Gastroesophageal sphincter (tissue), 4 donors: ENCODE measurements at regions not wholly inside any gene's neighbourhood (a gene's known extent, or its start where the extent isn't known, plus 50 kb on each side); places are given as distances from the start of the nearest gene placed in this dataset.
A peak's percentile ranks its signal among the peaks of the same experiment; 100 is the strongest.
"Not testable (repeated sequence)": the region's sequence is repeated elsewhere in the genome, so short reads cannot be mapped to it uniquely, and the experiment has no call there.

Source experiments
- ATAC-seq: fragments of 150-250 bp; one replicate; pipeline ENCODE4 v1.9.1; 2016; ENCODE audit warnings: mild to moderate bottlenecking, moderate library complexity
- H3K27ac ChIP-seq, 4 donors: fragments of 200-600 bp; sonication (generic) in 3 of 4; 1 replicate in 3 of 4; 2 replicates in 1 of 4; pipeline ENCODE4 v1.5.1; 2016 to 2019
- H3K27me3 ChIP-seq: fragments of 200-600 bp; sonication (generic); one replicate; pipeline ENCODE4 v1.5.1; 2019
- H3K36me3 ChIP-seq, 2 donors: fragments of 200-600 bp; sonication (generic); one replicate each; pipeline ENCODE4 v1.5.1; 2019; ENCODE audit warnings: control low read depth in 1 of 2
- H3K4me1 ChIP-seq, 3 donors: fragments of 200-600 bp; sonication (generic); 1 replicate in 2 of 3; 2 replicates in 1 of 3; pipeline ENCODE4 v1.5.1; 2016 to 2019; ENCODE audit warnings: control low read depth in 2 of 3
- H3K4me3 ChIP-seq, 2 donors: fragments of 200-600 bp; sonication (generic); one replicate each; pipeline ENCODE4 v1.5.1; 2019; ENCODE audit warnings: mild to moderate bottlenecking in 1 of 2, moderate library complexity in 1 of 2
- H3K9me3 ChIP-seq, 3 donors: fragments of 200-600 bp; sonication (generic); one replicate each; pipeline ENCODE4 v1.5.1; 2017 to 2019; ENCODE audit warnings: control low read depth in 2 of 3
- EP300 ChIP-seq: sonication (generic); formaldehyde crosslinking; IDR thresholded peaks from one replicate; pipeline ENCODE4 v1.6.1; 2017; ENCODE audit warnings: antibody characterized with exemption, mild to moderate bottlenecking
- POLR2A ChIP-seq, 2 donors: fragments of 450-650 bp; IDR thresholded peaks; one replicate each; pipeline ENCODE4 v1.6.1; 2017; ENCODE audit warnings: antibody characterized with exemption in 2 of 2, mild to moderate bottlenecking in 2 of 2, moderate library complexity in 1 of 2
- POLR2AphosphoS5 ChIP-seq: sonication (generic); formaldehyde crosslinking; IDR thresholded peaks from one replicate; pipeline ENCODE4 v1.6.1; 2017; ENCODE audit warnings: antibody characterized with exemption
- WGBS, 2 donors: methylation state at CpG; one replicate each; pipeline ENCODE4 v1.1.5; 2018; ENCODE audit warnings: low coverage in 1 of 2; 5-methylcytosine and 5-hydroxymethylcytosine counted together
- TF ChIP-seq, protein P1 (sequence below), 4 experiments: fragments of 200-600 bp in 2 of 4; fragments of 450-650 bp in 2 of 4; sonication (generic) in 1 of 4; IDR thresholded peaks; one replicate each; pipeline ENCODE4 v1.5.1; 2017 to 2019; ENCODE audit warnings: antibody characterized with exemption in 4 of 4, mild to moderate bottlenecking in 2 of 4, moderate library complexity in 2 of 4

DNA sequence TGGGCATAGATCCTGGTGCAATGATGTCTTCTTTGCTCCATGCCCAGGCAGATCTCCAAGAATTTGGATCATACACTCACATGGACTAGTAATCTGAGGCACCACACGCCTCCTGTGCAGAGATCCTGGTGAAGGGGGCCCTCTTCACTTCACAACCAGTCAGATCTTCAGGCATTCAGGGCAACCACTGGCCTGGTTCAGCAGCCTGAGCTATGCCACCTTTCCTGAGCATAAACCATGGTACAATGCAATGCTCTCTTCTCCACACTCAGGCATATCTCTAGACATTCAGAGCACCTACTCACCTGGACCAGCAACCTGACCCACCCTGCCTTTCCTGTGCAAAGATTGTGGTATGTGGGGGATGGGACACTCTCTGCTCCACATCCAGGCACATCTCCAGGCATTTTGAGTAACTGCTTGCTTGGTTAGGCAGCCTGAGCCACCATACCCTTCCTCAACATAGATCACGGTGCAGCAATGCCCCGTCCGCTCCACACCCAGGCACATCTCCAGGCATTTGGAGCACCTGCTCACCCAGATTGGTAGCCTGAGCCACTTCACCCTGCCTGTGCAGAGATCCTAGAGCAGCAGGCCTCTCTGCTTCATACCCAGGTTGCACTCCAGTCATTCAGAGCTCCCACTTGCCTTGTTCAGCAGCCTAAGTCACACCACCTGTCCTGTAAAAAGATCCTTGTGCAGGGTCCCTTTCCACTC, 532.2 kb upstream of the STEAP1 start:
- H3K27ac ChIP-seq, result no peak overlapping the region
- TF ChIP-seq EP300, result no peak
- TF ChIP-seq POLR2AphosphoS5, result no peak
- TF ChIP-seq, protein P1, sequence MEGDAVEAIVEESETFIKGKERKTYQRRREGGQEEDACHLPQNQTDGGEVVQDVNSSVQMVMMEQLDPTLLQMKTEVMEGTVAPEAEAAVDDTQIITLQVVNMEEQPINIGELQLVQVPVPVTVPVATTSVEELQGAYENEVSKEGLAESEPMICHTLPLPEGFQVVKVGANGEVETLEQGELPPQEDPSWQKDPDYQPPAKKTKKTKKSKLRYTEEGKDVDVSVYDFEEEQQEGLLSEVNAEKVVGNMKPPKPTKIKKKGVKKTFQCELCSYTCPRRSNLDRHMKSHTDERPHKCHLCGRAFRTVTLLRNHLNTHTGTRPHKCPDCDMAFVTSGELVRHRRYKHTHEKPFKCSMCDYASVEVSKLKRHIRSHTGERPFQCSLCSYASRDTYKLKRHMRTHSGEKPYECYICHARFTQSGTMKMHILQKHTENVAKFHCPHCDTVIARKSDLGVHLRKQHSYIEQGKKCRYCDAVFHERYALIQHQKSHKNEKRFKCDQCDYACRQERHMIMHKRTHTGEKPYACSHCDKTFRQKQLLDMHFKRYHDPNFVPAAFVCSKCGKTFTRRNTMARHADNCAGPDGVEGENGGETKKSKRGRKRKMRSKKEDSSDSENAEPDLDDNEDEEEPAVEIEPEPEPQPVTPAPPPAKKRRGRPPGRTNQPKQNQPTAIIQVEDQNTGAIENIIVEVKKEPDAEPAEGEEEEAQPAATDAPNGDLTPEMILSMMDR (IDR thresholded peaks at IDR 0.05), result no peak
- TF ChIP-seq POLR2A (IDR thresholded peaks at IDR 0.05), result no peak
- H3K4me1 ChIP-seq, result no peaks in the 10 kb centered on the region
- no peaks in the 10 kb centered on the region for H3K27me3 ChIP-seq
- peak; percentile 25 for ATAC-seq
- H3K9me3 ChIP-seq, result no peaks in the 10 kb centered on the region
- no CpG with 5 or more reads among the region's 4 CpGs for WGBS, 2 donors
- H3K4me3 ChIP-seq, result no peak overlapping the region
- H3K36me3 ChIP-seq, result no peaks in the 10 kb centered on the region

DNA sequence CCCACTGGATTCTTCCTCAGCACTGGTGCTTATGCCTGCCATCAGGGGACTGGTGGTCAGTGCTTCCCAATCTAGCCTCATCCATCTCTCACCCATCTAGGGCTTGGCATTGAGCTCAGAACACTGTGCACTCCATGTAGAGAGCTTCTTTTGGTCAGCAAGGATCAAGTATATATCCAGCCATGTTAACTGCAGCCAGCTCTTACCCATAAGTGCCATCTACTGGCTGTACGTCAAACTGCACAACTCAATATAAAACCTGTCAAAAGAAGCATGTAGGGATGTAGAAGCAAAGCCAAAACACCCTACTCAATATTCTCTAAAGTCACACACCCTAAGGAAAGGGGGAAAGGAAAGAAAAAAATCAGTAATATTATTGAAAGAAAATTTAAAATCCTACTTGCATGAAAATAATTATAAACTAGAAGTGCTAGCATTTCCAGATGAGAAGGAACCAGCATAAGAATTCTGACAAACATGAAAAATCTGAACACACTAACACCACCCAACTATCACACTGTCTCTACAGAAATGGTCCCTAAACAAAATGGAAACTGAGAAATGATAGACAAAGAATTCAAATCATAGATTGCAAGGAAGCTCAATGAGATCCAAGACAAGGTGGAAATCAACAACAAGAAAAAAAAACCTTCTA, 531.1 kb upstream of the STEAP1 start:
- Histone ChIP-seq H3K9me3 (no peaks in the 10 kb centered on the region), H3K4me1 (no peaks in the 10 kb centered on the region), H3K27ac (no peak overlapping the region), H3K27me3 (no peaks in the 10 kb centered on the region), H3K36me3 (no peaks in the 10 kb centered on the region), H3K4me3 (no peak overlapping the region)
- TF ChIP-seq, protein P1 (IDR thresholded peaks at IDR 0.05), result peak in 3 of 4 experiments; percentile 40 to 45 (median 42)
- TF ChIP-seq POLR2A (IDR thresholded peaks at IDR 0.05), result no peak
- no peak for ATAC-seq
- whole genome bisulfite sequencing, 2 donors, result 0% methylated on average over 1 of the region's 1 CpG; no CpG with 5 or more reads in 1 of the 2 donors

DNA sequence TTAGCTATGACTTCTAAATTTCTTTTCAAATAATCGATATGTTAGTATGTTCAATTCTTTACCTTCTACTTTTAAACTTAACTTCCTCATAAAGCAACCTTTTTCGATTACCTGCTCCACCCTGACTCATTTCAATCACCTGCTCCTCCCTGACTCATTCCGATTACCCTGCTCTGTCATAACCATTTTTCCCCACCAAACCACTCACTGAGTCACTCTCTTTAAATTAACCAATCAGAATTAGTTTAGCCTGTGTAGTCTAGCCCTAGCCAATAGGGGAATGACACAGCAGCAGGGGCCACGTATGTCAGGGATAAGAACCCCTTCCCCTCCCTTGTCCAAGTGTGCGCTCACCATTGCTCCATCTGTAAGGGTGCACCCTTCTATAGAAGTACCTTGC, 530.1 kb upstream of the STEAP1 start:
- H3K36me3 ChIP-seq, ATAC-seq, H3K9me3 ChIP-seq, H3K4me1 ChIP-seq, H3K4me3 ChIP-seq, H3K27me3 ChIP-seq, H3K27ac ChIP-seq: not testable (repeated sequence)
- 84 to 85% methylated on average over 4 to 5 of the region's 5 CpGs for WGBS, 2 donors

DNA sequence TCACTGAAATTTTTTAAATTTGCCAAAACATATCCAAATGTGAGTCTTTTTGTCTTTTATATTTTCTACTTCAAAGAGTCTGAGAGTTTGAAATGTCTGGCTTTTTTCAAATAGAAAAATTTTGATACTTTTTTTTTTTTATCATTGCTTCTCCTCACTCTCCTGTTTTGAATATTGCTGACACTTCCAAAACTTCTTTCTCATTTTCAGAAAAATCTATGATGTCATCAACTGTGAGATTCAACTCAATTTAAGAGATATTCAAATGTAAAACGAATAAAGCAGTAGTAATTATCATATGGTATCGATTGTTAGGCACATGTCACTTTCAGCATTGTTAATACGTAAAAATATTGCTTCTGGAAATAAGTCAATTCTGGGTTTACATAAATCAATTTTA, 505.8 kb upstream of the STEAP1 start:
- whole genome bisulfite sequencing, 2 donors, result 79 to 94% methylated on average over 3 of the region's 3 CpGs
- Histone ChIP-seq H3K9me3 (no peaks in the 10 kb centered on the region), H3K27ac (no peak overlapping the region), H3K27me3 (no peaks in the 10 kb centered on the region), H3K36me3 (no peaks in the 10 kb centered on the region), H3K4me1 (no peaks in the 10 kb centered on the region), H3K4me3 (no peak overlapping the region)
- no peak for ATAC-seq
- TF ChIP-seq POLR2A (IDR thresholded peaks at IDR 0.05) (no peak), POLR2AphosphoS5 (no peak), EP300 (no peak)
- TF ChIP-seq, protein P1 (IDR thresholded peaks at IDR 0.05), result no peak

DNA sequence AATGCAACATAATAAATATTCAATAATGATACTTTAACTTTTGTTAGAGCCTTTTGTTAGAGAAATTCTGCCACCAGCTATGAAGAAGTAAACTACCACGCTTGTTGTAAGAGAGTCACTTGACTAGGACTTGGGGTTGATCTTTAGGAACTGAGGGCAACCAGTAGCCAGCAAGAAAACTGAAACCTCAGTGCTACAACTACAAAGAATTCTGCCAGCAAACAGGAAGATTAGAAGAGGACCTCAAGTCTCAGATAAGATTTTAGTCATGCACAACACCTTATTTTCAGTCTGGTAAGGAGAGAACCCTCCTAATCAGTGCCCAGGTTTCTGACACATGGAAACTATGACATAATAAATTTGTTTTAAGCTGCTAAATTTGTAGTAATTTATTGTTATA, 498.3 kb upstream of the STEAP1 start:
- no peak for ATAC-seq
- Histone ChIP-seq H3K27ac (no peak overlapping the region), H3K9me3 (no peaks in the 10 kb centered on the region), H3K27me3 (no peaks in the 10 kb centered on the region), H3K36me3 (no peaks in the 10 kb centered on the region), H3K4me3 (no peak overlapping the region), H3K4me1 (no peaks in the 10 kb centered on the region)
- TF ChIP-seq, protein P1 (IDR thresholded peaks at IDR 0.05), result no peak
- TF ChIP-seq EP300 (no peak), POLR2A (IDR thresholded peaks at IDR 0.05) (no peak), POLR2AphosphoS5 (no peak)
- WGBS, 2 donors, result 81% methylated on average over 1 of the region's 1 CpG; no CpG with 5 or more reads in 1 of the 2 donors
